IPS DF 4.7 (cell line): ENCODE measurements at regions not wholly inside any gene's neighbourhood (a gene's known extent, or its start where the extent isn't known, plus 50 kb on each side); places are given as distances from the start of the nearest gene placed in this dataset.
A peak's percentile ranks its signal among the peaks of the same experiment; 100 is the strongest.

Experiments
- DNase-seq: peaks from one replicate; pipeline ENCODE4 v3.0.0-alpha.2; 2013; ENCODE audit warnings: low spot score; ENCODE audit errors: extremely low read depth

DNA sequence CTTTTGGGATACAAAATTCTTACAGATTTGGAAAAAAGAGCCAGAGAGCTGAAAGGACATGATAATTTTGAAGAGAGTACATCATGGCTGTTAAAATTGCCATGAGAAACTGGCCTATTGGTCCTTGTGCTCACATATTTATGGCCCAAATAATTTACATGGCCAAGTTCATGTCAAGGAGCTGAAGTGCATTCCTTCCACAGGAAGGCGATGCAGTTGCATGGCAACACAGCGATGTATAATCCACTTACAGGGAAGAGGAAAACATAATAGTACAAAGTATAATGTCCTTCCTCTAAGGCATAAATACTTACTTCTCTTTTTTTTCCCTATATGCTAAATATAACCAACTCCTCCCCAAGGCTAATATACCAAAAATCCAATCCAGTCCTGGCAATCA is 914.5 kb upstream of the AGA start:
- DNase-seq = no peak

- no peak for DNase-seq
Observed at GRCh38 chr4:178385481-178385880, 943.2 kb upstream of the AGA start.

DNA sequence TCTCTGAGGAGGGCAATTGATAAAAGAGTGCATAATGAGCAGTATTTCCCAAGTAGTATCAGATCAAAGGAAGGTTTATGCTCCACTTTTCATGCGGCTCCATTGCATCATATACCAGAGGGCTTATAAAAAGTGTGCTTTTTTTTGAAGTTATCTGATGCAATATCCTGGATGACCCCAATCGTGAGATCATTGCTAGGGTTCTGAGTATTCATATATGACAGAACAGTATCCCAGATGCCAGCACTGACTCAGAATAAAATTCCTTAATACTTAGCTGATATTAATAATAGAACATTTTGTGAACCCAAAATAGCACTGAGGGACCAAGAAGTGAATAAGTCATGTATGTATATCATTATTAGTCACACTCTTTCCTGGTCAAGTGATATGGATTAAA is 945.5 kb upstream of the AGA start:
- DNase-seq = no peak

GRCh38 chr4:178395798-178396197 is 953.6 kb upstream of the AGA start:
- no peak for DNase-seq

DNA sequence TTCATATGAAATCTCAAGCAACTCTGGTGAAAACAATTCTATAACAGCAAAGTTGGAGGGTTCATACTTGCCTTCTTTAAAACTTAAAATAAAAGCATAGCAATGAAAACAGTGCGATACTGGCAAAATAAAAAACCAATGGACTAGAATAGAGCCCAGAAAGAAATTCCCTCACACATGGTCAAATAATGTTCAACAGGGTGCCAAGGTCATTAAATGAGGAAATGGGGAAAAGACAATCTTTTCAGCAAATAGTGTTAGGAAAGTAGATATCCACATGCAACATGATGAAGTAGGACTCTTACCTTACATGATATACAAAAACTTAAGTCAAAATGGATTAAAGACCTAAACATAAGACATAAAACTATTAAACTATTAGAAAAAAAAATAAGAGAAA is 970.2 kb upstream of the AGA start:
- no peak for DNase-seq

- no peak for DNase-seq
Observed at GRCh38 chr4:178414042-178414441, 971.8 kb upstream of the AGA start.

DNA sequence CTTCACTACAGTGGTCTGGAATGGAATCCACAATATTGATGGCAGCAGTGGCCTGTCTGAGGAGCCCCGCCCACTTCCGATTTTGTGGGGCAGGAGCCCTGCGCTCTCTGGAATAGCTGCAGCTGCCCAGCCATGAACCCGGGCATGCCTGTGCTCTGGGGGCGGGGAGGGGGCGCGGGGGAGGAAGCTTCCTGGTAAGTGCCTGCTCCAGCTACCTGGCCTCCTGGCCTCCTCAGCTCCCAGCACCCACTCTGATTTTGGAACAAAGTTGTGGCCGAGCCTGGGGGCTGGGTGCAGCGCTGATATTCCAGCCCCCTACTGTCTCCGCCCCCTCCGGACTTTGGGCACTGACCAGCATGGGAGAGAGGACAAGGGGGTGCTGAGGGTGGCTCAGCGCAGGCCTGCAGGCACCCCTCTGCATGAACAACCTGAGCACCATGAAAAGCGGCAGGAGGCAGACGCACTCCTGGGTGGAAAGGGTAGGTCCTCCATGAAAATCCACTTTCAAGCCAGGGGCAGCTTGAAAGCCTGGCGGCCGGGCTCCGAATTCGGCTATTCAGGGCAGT is 972.7 kb upstream of the AGA start:
- no peak for DNase-seq

- no peak for DNase-seq
Observed at GRCh38 chr4:178415925-178416324, 973.7 kb upstream of the AGA start.

- no peak for DNase-seq
Observed at GRCh38 chr4:178423366-178423765, 981.1 kb upstream of the AGA start.

DNA sequence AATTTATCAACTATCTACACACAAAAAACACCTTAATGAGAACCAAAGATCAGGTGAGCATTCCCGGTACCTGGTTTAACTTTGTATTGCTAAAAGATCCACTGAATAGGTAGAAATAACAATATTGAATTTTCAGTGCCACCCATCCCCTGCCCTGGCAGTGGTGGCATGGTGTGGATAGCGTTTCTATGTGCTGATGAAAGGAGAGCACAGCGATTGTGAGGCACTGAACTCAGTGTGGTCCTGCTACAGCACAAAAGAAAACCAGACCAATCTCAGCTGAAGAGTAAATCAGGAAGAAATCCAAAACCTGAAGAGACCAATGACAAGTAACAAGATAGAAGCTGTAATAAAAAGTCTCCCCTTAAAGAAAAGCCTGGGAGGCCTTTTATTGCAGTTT is 984.6 kb upstream of the AGA start:
- DNase-seq = no peak

DNA sequence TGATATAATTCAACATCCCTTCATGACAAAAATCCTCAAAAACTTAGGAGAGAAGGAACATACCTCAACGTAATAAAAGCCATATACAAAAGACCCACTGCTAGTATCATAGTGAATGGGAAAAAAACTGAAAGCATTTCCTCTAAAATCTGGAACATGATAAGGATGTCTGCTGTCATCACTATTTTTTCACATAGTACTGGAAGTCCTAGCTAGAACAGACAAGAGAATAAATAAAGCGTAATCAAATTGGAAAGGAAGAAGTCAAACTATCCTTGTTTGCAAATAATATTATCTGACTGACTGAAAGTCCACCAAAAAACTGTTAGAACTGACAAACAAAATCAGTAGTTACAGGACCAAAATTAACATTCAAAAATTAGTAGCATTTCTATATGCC is 985.4 kb upstream of the AGA start:
- no peak for DNase-seq

DNA sequence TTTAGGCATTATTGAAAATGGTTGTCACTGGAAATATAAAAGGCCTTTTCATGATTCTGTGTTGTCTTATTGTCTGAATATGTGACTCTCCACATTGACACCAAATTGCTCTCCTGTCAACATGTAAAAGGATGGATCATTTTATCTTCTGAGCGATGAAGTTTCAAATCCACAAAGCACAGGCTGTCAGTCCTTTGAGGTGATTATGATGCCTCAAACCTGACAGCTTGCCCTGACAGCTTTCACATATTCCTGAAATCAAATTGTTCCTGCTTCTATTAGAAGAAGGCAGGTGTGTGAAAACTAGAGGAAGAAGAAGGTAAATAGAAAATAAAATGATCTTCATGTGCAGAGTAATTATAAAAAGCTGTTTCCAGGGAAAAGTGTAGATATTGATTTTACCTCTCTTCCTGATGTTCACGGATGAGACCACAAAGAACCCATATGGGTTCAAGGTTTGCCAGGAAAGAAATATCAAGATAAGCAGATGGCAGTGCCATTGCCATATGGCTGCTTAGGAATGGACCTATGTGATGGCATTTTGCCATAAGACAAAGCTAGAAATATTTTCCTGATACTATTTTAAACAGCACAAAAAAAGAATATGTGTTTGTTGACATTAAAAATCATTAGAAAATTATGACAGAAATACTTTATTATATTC is 1006.3 kb upstream of the AGA start:
- no peak for DNase-seq

DNA sequence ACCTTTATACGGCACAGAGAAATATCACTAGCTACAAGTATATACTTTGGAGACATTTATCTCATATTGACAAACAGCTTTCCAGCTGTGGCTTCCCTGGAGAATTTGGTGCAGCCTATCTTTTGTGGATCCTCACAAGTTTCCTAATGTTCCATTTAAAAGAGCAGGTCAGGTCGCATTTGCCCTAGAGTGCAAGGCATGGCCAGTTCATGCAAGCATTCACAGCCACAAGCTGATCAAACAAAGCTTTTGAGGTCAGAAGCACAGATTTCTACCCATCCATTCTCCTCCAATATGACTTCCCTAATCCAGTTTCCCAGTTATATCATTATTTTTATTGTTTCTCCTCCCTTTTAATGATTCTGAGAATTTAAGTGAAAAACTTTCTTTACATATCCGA is 1008.4 kb upstream of the AGA start:
- no peak for DNase-seq

DNA sequence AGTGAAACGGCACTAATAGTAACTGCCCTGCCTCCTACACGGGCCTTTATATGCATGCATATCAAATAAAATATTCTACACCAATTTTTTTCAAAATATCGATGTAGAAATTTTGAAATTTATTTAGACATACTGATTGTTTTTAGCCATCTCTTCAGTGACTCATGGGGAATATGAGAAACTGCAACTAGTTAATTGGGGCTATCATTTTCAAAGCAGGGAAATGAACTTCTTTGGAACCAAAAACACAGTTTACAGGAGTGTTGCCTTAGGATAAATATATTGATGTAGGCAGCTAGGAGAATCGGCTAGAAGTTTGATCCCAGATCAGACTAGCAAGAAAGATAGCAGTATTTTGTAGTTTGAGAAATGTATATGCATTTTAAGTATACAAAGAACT is 1010.8 kb upstream of the AGA start:
- DNase-seq = no peak

DNA sequence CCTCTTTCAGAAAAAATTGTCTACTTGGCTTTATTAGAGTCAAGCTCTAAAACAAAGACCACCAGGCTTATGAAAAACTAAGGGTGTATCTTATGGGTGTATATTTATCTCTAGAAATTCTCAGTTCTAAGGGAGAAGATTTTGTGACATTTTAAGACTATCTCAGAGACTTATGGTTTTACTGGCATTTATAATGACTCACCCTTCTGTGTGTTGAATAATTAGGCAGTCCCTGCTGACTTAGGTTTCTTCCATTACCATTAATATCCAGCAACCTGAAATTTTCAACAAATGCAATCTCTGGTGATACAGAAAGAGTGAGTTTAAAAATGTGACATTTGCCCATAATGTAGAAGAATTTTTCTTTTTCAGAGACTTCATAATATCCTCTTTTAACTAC is 1015.0 kb upstream of the AGA start:
- no peak for DNase-seq

DNA sequence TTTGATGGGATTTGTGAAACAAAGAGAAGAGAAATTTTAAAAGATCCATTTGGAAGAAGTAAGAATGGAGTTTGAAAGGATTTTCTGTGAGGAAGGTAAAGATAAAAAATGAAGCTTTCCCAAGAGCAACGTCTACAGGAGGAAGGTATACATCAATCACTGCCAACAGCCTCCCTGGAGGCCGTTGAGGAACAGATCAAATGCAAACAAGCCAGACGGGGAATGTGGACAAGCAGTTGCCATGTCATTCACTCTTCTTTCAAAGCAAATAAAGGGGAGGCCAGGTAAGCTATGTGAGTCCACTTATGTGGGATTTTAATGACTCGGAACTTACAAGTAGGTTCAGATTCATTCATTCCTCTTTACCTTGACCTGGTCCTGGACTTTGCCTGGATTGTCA is 1020.5 kb upstream of the AGA start:
- DNase-seq = no peak

GRCh38 chr4:178463747-178464146 is 1021.5 kb upstream of the AGA start:
- DNase-seq = no peak

DNA sequence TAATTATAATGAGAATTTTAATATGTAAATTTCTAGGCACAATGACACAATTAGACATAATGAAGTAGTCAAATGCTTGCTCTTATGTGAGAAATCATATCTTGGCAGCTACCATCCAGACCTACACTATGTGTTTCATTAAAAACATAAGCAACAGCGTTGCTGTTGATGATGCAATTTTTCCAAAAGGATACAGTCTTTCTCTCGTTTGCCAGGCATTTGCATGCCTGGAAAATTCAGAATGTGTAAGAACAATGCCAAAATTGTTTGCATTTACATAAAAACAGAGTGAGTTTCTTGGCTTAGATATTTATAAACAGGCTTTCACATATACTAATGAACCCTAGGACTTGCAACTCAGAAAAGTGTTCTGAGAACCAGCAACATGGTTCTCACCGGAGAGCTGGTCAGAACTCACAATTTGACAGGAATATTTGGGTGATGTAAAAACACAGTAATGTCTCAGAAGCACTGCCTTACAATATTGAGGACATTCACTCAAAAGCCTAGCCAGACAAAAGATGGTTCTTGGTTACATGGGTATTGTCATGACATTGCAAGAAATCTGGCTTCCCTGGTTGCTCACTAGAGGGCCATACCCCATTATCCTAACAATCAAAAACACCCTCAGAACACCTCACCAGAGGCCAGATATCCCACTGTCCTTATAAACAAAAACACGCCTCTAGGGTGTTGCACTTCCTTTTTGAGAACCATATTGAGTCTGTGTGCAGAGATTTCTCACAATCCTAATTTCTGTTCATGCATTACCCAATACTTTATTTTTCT is 1029.0 kb upstream of the AGA start:
- peak; percentile 3 for DNase-seq

- no peak for DNase-seq
Observed at GRCh38 chr4:178471994-178472393, 1029.8 kb upstream of the AGA start.

GRCh38 chr4:178480105-178480504 is 1037.9 kb upstream of the AGA start:
- DNase-seq = no peak

GRCh38 chr4:178480881-178481280 is 1038.6 kb upstream of the AGA start:
- no peak for DNase-seq

DNA sequence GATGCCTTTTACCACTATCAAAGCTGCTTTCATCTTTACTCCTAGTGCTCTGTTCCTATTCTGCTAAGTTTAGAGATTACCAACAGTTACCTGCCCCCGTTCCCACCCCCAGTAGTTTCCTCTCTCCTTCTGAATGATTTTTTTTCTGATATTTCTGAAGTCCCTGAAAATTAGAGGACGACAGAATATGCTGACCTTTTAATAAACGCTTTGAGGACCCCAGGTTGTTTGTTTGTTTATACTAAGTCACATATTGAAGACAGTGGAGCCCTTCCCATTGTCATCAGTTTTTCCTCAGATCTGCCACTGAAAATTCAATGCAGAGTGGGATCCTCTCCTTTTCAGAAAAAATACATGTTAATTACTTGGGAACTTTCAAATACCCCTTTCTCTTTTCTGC is 1039.3 kb upstream of the AGA start:
- DNase-seq = no peak

GRCh38 chr4:178523038-178523437 is 1080.8 kb upstream of the AGA start:
- DNase-seq = no peak
